Gastrocnemius medialis (tissue), 4 donors: ENCODE measurements at regions not wholly inside any gene's neighbourhood (a gene's known extent, or its start where the extent isn't known, plus 50 kb on each side); places are given as distances from the start of the nearest gene placed in this dataset.
"Not testable (repeated sequence)": the region's sequence is repeated elsewhere in the genome, so short reads cannot be mapped to it uniquely, and the experiment has no call there.

Experiments
- ATAC-seq, 2 donors: fragments of 150-250 bp; one replicate each; pipeline ENCODE4 v1.9.1; 2016
- DNase-seq, 2 donors: peaks; one replicate each; pipeline ENCODE4 v3.0.0-alpha.2; 2019
- H3K27ac ChIP-seq, 4 donors: fragments of 200-600 bp; sonication (generic); 1 replicate in 1 of 4; 2 replicates in 3 of 4; pipeline ENCODE4 v1.5.1; 2016 to 2018; ENCODE audit warnings: mild to moderate bottlenecking in 2 of 4, moderate library complexity in 1 of 4
- H3K27me3 ChIP-seq, 3 donors: fragments of 200-600 bp; sonication (generic) in 2 of 3; 1 replicate in 1 of 3; 2 replicates in 2 of 3; pipeline versions ENCODE4 v1.5.1 to v1.6.0; 2016 to 2019; ENCODE audit warnings: mild to moderate bottlenecking in 1 of 3, moderate library complexity in 1 of 3
- H3K36me3 ChIP-seq, 2 donors: fragments of 200-600 bp; sonication (generic) in 1 of 2; one replicate each; pipeline ENCODE4 v1.5.1; 2017 to 2018
- H3K4me1 ChIP-seq, 2 donors: fragments of 200-600 bp; sonication (generic) in 1 of 2; one replicate each; pipeline ENCODE4 v1.5.1; 2016 to 2017; ENCODE audit warnings: mild to moderate bottlenecking in 2 of 2
- H3K4me3 ChIP-seq, 4 donors: fragments of 200-600 bp; sonication (generic) in 3 of 4; 1 replicate in 1 of 4; 2 replicates in 3 of 4; pipeline ENCODE4 v1.5.1; 2016 to 2019; ENCODE audit warnings: mild to moderate bottlenecking in 2 of 4
- H3K9me3 ChIP-seq, 3 donors: fragments of 200-600 bp; sonication (generic) in 2 of 3; 1 replicate in 1 of 3; 2 replicates in 2 of 3; pipeline ENCODE4 v1.5.1; 2016 to 2019
- POLR2A ChIP-seq, 2 donors: fragments of 450-650 bp; IDR thresholded peaks; one replicate each; pipeline ENCODE4 v1.6.1; 2017; ENCODE audit warnings: antibody characterized with exemption in 2 of 2, mild to moderate bottlenecking in 2 of 2, moderate library complexity in 2 of 2
- in situ Hi-C, 4 donors: fragments of 200-750 bp; cut with MboI; loops; one replicate each; pipeline versions ENCODE4 v1.15.0 to v1.8.0; 2017; ENCODE audit warnings: low sequenced_read_pairs in 4 of 4
- intact Hi-C: fragments of 100-400 bp; cut with DNase I; formaldehyde crosslinking; loops from one replicate; pipeline ENCODE4 v1.15.1; 2023; ENCODE audit warnings: low total_unique reads
- TF ChIP-seq, protein P1 (sequence below), 5 experiments: fragments of 450-650 bp in 3 of 5; fragments of 200-600 bp in 2 of 5; sonication (generic) in 2 of 5; IDR thresholded peaks in 4 of 5; conservative IDR thresholded peaks in 1 of 5; 1 replicate in 4 of 5; 2 replicates in 1 of 5; pipeline ENCODE4 v1.5.1; 2016 to 2019; ENCODE audit warnings: antibody characterized with exemption in 5 of 5, mild to moderate bottlenecking in 3 of 5, moderate library complexity in 3 of 5

DNA sequence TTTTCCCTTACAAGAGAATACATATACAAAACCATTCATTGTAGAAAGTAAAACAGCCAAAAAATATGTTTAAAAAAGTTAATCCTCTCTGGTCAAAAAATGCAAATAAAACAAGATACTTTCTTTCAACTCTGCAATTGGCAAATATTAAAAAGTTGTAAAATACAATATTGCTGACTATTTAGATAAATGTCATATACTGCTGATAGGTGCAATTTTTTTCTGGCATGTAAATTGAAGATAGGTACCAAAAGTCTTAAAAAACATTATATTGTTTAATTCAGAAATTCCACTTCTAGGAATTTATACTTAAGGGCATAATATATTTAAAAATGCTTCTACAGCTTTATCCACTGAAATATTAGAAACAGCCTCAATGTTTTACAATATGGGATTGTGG, 66.4 kb upstream of the TLL1 start:
- no peaks in the 10 kb centered on the region for H3K9me3 ChIP-seq

DNA sequence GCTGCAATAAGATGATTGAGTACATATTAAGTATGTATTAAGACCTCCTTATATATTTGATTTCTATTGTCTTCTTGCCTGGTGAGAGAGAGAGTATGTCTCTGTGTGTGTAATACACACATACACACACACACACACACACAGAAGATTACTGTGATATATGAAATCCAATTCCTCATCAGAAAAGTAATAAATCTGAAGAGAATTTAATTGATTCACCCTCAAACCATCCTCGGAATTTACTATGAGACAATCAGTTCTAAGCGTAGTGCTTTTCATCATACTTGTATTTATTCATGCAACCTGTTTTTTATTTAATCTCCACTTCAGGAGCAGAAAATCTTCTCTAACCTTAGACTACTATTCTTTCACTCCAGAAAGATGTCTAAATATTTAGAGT, 62.3 kb upstream of the TLL1 start:
- in situ Hi-C loops = no loop called here
- no peak for TF ChIP-seq POLR2A (IDR thresholded peaks at IDR 0.05)
- TF ChIP-seq, protein P1, sequence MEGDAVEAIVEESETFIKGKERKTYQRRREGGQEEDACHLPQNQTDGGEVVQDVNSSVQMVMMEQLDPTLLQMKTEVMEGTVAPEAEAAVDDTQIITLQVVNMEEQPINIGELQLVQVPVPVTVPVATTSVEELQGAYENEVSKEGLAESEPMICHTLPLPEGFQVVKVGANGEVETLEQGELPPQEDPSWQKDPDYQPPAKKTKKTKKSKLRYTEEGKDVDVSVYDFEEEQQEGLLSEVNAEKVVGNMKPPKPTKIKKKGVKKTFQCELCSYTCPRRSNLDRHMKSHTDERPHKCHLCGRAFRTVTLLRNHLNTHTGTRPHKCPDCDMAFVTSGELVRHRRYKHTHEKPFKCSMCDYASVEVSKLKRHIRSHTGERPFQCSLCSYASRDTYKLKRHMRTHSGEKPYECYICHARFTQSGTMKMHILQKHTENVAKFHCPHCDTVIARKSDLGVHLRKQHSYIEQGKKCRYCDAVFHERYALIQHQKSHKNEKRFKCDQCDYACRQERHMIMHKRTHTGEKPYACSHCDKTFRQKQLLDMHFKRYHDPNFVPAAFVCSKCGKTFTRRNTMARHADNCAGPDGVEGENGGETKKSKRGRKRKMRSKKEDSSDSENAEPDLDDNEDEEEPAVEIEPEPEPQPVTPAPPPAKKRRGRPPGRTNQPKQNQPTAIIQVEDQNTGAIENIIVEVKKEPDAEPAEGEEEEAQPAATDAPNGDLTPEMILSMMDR (IDR thresholded peaks at IDR 0.05 in 4 of 5, conservative IDR thresholded peaks at IDR 0.05 in 1 of 5) = no peak
- no peaks in the 10 kb centered on the region for H3K9me3 ChIP-seq

More for the DNA sequence above, 66.4 kb upstream of the TLL1 start:
- Histone ChIP-seq H3K27ac (no peak overlapping the region), H3K4me1 (no peaks in the 10 kb centered on the region), H3K4me3 (no peak overlapping the region), H3K36me3 (no peaks in the 10 kb centered on the region), H3K27me3 (no peaks in the 10 kb centered on the region)
- no peak for DNase-seq
- TF ChIP-seq, protein P1 (IDR thresholded peaks at IDR 0.05 in 4 of 5, conservative IDR thresholded peaks at IDR 0.05 in 1 of 5) = no peak
- TF ChIP-seq POLR2A (IDR thresholded peaks at IDR 0.05) = no peak
- in situ Hi-C loops = no loop called here
- no peak for ATAC-seq
- intact Hi-C loops = no loop called here

DNA sequence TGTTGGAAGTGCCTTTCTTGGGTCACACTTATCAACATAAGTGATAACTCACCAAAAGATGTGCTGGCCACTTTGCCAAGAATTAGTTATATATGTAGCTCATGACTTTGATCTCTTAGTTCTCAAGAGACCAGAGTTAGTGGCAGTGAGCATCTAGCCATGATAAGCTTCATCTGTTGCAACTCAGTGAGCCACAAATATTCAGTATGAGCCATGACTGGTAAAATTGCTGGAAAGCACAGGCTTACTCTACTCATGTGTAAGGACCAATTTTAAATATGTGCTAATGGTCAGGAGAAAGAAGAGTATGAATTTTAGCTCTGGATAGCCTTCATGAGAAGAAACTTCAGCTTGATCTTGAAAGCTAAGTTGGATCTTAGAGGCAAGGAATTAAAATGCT, 59.4 kb upstream of the TLL1 start:
- ATAC-seq (no peak), DNase-seq (no peak)
- intact Hi-C loops = no loop called here
- Histone ChIP-seq H3K9me3 (no peaks in the 10 kb centered on the region), H3K4me3 (no peak overlapping the region), H3K36me3 (no peaks in the 10 kb centered on the region), H3K4me1 (no peaks in the 10 kb centered on the region), H3K27ac (no peak overlapping the region), H3K27me3 (no peaks in the 10 kb centered on the region)
- TF ChIP-seq POLR2A (IDR thresholded peaks at IDR 0.05) = no peak
- TF ChIP-seq, protein P1 (IDR thresholded peaks at IDR 0.05 in 4 of 5, conservative IDR thresholded peaks at IDR 0.05 in 1 of 5) = no peak
- in situ Hi-C loops = no loop called here

More for the DNA sequence above, 62.3 kb upstream of the TLL1 start:
- Histone ChIP-seq H3K27me3 (no peaks in the 10 kb centered on the region), H3K4me1 (no peaks in the 10 kb centered on the region), H3K4me3 (no peak overlapping the region), H3K27ac (no peak overlapping the region), H3K36me3 (no peaks in the 10 kb centered on the region)
- intact Hi-C loops = no loop called here
- no peak for ATAC-seq
- DNase-seq = no peak

DNA sequence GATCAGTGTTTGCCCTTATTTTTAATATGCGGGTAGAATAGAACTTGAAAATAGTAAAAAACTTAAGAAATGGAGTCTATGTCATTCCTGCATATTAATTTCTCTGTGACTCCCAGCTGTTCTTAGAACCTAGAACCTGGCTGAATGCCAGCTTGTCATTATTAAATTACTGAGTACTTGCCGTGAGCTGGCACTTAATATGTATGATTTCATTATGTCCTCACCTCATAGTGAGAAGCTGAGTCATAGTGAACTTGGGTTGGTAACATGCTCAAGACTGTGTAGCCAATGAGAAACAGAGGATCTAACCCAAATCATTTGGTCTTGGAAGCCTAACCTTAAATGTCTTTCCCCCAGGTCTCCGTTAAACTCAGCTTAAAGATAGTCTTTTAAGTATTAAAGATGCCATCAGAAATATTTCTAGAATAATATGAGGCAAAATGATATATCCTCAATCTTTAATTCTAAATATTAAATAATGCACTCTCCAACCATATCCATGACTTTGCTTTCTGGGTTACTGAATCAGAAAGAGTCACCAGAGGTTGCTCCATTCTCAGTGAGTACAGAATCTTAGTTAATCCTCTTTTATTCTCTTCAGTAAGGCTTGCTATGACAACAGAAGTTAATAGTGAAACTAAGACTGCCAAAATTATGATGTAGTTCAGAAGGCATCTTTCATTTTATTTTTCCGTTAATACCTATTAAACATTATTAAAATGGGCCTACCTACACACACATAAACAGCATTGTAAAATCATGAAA, 58.6 kb upstream of the TLL1 start:
- in situ Hi-C loops (no loop called here), intact Hi-C loops (no loop called here)
- Histone ChIP-seq H3K9me3 (no peaks in the 10 kb centered on the region), H3K4me1 (no peaks in the 10 kb centered on the region), H3K27ac (no peak overlapping the region), H3K36me3 (no peaks in the 10 kb centered on the region), H3K27me3 (no peaks in the 10 kb centered on the region), H3K4me3 (no peak overlapping the region)
- DNase-seq (no peak), ATAC-seq (no peak)
- TF ChIP-seq, protein P1 (IDR thresholded peaks at IDR 0.05 in 4 of 5, conservative IDR thresholded peaks at IDR 0.05 in 1 of 5) = no peak
- no peak for TF ChIP-seq POLR2A (IDR thresholded peaks at IDR 0.05)

DNA sequence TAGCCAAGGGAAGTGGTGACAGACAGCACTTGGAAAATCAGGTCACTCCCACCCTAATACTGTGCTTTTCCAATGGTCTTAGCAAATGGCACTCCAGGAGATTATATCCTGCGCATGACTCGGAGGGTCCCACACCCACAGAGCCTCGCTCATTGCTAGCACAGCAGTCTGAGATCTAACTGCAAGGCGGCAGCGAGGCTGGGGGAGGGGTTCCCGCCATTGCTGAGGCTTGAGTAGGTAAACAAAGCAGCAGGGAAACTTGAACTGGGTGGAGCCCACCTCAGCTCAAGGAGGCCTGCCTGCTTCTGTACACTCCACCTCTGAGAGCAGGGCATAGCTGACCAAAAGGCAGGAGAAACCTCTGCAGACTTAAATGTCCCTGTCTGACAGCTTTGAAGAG, 53.9 kb upstream of the TLL1 start:
- H3K4me1 ChIP-seq, in situ Hi-C loops, intact Hi-C loops, H3K27me3 ChIP-seq, ATAC-seq, H3K9me3 ChIP-seq, DNase-seq, H3K27ac ChIP-seq, H3K36me3 ChIP-seq, H3K4me3 ChIP-seq: not testable (repeated sequence)
